SK-MEL-5 (cell line): ENCODE measurements at regions not wholly inside any gene's neighbourhood (a gene's known extent, or its start where the extent isn't known, plus 50 kb on each side); places are given as distances from the start of the nearest gene placed in this dataset.
"Not testable (repeated sequence)": the region's sequence is repeated elsewhere in the genome, so short reads cannot be mapped to it uniquely, and the experiment has no call there.

Experiments used
- DNase-seq: peaks from one replicate; pipeline ENCODE4 v3.0.0-alpha.2; 2016; ENCODE audit warnings: low read depth, low spot score
- in situ Hi-C: cut with HindIII; loops from 2 replicates; pipeline ENCODE4 v1.10.0; 2016; ENCODE audit warnings: low sequenced_read_pairs, high pct_unique_total_duplicates, low pct_unique_long_range_greater_than_20kb

DNA sequence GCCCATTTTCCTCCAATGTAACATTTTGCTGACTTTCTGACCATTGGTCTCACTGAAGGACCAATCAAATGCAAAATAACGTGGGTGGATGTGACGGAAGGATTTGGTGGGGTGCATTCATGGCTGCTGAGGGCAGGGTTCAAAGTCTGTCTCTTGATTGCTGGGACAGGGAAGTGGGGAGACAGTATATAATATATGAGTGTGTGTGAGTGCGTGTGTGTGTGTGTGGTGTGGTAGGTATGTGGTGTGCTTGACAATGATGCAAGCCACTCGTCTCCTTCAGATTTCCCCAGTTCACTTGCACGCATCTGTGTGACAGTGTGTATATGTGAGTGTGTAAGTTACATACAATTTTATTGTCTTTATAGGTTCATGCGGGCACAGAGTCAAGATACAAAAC, 477.3 kb downstream of the DIRAS2 start:
- in situ Hi-C loops = no loop called here
- DNase-seq = no peak

DNA sequence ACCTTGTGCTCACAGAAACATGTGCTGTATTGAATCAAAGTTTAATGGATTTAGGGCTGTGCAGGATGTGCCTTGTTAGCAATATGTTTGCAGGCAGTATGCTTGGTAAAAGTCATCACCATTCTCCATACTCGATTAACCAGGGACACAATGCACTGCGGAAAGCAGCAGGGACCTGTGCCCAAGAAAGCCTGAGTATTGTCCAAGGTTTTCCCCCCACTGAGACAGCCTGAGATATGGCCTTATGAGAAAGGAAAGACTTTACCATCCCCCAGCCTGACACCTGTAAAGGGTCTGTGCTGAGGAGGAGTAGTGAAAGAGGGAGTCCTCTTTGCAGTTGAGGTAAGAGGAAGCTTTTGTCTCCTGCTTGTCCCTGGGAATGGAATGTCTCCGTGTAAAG, 476.2 kb downstream of the DIRAS2 start:
- DNase-seq, in situ Hi-C loops: not testable (repeated sequence)

DNA sequence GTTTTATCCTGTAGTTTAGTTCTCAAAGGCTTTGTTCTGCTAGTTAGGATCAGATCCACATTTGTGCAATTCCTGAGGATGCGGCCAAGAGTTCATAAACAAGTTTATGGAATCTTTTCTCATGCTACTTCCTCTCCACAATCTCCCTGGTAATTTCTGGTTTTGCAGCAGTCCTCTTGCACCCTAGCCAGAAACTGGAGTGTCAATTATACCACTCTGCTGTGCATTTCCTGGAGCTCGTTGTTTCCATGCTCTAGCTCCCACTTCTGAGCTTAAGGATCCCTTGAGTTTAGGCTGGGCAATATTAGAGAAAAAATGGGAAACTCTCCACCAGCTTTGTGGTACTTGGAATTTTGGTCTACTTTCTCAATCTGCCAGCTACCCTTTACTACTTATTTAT, 474.7 kb downstream of the DIRAS2 start:
- no peak for DNase-seq
- in situ Hi-C loops = no loop called here

DNA sequence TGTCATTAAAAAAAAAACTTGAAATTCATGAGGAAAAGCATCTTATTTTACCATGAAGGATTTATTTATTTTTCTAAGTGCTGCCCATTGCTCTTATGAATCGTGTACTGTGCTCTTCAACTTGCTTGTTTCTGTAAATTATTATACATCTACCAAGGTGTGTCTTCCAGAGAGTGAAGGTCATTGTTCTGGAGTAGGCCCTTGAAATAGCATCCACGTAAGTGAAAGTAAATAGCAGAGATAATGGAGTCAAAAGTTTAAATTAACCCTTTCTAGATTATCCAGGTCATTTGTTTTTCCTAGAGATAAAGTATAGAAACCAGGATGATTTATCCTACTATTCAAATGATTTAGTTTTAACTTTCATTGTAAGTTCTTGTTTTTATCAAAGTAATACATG, 473.1 kb downstream of the DIRAS2 start:
- no peak for DNase-seq
- in situ Hi-C loops = no loop called here

- DNase-seq, in situ Hi-C loops: not testable (repeated sequence)
Measured at GRCh38 chr9:90173935-90174334, 468.7 kb downstream of the DIRAS2 start.

DNA sequence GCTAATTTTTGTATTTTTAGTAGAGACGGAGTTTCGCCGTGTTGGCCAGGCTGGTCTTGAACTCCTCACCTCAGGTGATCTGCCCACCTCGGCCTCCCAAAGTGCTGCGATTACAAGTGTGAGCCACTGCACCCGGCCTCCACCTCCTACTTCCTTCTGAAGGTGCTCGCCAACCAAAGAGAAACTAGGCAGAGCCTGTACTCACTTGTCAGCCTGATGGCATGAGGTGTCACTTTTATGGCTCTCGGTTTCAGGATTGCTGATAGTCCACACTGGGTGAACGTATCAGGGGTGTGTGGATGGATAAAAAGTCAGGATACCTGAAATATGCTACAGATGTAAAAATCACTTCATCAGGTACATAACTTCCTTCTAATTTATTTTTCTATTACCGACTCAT, 468.3 kb downstream of the DIRAS2 start:
- in situ Hi-C loops, DNase-seq: not testable (repeated sequence)

- DNase-seq = no peak
- in situ Hi-C loops = no loop called here
Measured at GRCh38 chr9:90175257-90175656, 467.4 kb downstream of the DIRAS2 start.

DNA sequence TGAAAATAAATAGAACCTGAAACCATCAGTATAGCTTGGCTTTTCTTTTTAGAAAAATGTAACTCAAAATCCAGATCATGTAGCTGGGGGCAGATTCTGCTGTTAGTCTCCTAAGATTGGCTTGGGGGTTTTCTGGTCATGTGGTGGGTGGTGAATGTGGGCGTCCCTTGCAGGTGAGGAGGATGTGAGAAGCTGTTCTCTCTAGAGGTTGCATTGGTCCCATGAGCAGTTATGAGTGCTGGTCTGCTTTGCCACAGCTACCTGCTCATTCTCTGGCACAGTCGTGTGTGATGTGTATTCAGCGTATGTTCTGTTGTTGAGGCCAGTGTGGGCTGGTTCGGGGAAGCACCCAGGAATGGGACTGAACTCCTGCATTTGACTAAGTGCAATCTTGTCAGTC, 466.8 kb downstream of the DIRAS2 start:
- in situ Hi-C loops = no loop called here
- DNase-seq = no peak

GRCh38 chr9:90176901-90177300, 465.7 kb downstream of the DIRAS2 start:
- in situ Hi-C loops = no loop called here
- no peak for DNase-seq

DNA sequence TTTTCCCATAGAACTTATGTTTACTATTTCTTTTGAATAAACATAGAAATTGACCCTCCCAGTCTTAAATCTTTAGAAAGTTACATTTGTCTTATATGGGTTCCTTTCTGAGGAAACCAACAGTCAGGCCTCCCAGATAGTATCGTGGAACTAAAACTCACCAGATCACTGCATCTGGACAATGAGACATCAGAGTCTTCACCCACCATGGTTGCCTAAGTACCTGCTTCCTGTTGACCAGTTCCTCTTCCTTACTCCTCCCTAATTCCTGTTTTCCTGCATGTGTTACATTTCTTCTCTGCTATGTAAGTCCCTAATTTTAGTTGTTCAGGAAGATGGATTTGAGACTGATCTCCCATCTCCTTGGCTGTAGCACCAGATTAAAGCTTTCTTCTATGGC, 462.2 kb downstream of the DIRAS2 start:
- in situ Hi-C loops = no loop called here

GRCh38 chr9:90188656-90189055, 454.0 kb downstream of the DIRAS2 start:
- in situ Hi-C loops = no loop called here
- no peak for DNase-seq

More for the DNA sequence above, 462.2 kb downstream of the DIRAS2 start:
- no peak for DNase-seq

DNA sequence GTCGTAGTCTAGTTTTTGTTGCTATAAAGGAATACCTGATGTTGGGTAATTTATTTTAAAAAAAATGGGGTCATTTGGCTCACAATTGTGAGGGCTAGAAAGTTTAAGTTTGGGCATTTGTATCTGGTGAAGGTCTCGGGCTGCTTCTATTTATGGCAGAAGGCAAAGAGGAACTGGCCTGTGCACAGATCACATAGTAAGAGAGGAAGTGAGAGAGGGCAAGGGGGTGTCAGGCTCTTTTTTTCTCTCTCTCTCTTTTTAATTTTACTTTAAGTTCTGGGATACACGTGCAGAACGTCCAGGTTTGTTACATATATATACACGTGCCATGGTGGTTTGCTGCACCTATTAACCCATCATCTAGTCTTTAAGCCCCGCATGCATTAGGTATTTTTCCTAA, 453.3 kb downstream of the DIRAS2 start:
- no peak for DNase-seq
- in situ Hi-C loops = no loop called here

GRCh38 chr9:90192465-90192864, 450.2 kb downstream of the DIRAS2 start:
- DNase-seq, in situ Hi-C loops: not testable (repeated sequence)

DNA sequence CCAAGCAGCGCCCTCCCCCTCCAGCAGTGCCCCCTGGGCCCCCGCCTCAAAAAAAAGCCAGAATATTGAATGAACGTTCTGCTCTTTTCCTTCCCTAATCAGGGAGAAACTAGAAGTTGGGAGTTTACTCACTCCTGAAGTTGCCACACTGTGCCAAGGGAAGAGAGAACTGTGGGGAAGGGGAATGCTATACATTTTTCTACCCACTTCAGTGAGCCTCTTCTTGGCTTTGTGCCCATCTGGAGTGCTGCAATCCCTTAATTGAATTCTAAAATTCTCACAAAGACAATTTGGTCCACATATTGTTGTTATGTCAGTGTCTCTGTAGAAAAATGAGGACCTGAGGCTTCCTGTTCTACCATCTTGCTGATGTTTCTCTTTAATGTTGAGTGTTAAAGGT, 443.7 kb downstream of the DIRAS2 start:
- DNase-seq = no peak
- in situ Hi-C loops = no loop called here

DNA sequence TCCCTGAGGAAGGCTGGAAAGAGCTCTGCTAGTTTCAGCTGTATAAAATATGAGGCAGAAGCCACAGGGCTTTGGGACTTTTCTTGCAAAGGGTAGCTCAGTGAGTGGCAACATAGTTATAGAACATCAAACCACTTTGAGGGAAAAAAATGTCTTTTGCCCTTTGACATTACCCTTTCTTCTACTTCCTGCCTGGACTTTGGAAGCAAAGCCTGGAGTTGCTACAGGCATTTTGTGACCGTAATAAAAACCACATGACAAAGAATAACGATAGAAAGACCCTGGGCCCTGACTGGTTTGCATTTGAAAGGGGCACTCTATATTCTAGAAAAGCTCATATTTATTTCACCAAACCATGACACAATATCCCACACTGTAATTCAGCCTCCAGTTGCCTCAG, 440.9 kb downstream of the DIRAS2 start:
- in situ Hi-C loops = no loop called here
- no peak for DNase-seq

GRCh38 chr9:90204128-90204831, 438.3 kb downstream of the DIRAS2 start:
- no peak for DNase-seq
- in situ Hi-C loops = no loop called here

- DNase-seq, in situ Hi-C loops: not testable (repeated sequence)
Measured at GRCh38 chr9:90213045-90213444, 429.6 kb downstream of the DIRAS2 start.

DNA sequence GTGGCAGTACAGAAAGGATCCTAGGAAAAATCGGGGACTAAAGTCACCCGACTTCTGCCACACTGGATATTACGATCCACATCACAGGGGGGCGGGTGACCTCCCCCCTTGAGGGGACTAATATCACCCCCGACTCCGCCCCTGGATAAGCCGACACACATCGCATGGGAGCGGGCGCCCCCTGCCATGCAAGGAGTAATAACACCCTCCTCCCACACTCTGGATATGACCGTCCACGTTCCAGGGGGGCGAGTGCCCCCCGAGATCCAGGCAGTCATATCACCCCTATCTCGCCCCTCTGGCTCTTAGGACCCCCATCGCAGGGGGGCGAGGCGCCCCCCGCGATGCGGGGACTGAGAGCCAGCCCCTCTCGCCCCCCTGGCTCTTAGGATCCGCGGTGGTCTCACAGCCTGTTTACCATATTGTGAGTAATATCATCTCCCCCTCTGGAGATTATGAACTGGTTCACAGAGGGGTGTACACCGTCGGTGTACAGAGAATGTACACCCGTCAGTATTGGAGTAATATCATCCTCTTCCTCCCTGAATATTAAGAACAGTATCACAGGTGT, 423.0 kb downstream of the DIRAS2 start:
- peak; percentile 46 for DNase-seq
- in situ Hi-C loops = no loop called here

DNA sequence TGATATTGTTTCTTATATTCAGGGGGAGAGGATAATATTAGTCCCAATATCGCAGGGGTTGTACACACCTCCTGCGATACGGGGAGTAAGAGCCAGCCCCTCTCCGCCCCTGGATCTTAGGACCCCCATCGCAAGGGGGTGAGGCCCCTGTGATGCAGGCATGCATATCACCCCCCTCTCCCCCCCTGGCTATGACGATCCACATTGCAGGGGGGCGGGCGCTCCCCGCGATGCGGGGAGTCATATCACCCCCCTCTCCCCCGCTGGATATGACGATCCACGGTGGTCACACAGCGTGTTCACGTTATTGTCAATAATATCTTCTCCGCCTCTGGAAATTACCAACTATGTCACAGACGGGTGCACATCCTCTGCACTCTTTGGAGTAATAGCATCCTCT, 420.7 kb downstream of the DIRAS2 start:
- in situ Hi-C loops, DNase-seq: not testable (repeated sequence)
